Ovary (tissue), 1 donor: ENCODE measurements at regions not wholly inside any gene's neighbourhood (a gene's known extent, or its start where the extent isn't known, plus 50 kb on each side); places are given as distances from the start of the nearest gene placed in this dataset.
"Not testable (repeated sequence)": the region's sequence is repeated elsewhere in the genome, so short reads cannot be mapped to it uniquely, and the experiment has no call there.

ENCODE experiments used
- EP300 ChIP-seq: sonication (generic); formaldehyde crosslinking; IDR thresholded peaks from one replicate; pipeline ENCODE4 v1.6.1; 2017; ENCODE audit warnings: antibody characterized with exemption
- POLR2A ChIP-seq: fragments of 450-650 bp; IDR thresholded peaks from one replicate; pipeline ENCODE4 v1.6.1; 2017; ENCODE audit warnings: antibody characterized with exemption, mild to moderate bottlenecking, moderate library complexity

DNA sequence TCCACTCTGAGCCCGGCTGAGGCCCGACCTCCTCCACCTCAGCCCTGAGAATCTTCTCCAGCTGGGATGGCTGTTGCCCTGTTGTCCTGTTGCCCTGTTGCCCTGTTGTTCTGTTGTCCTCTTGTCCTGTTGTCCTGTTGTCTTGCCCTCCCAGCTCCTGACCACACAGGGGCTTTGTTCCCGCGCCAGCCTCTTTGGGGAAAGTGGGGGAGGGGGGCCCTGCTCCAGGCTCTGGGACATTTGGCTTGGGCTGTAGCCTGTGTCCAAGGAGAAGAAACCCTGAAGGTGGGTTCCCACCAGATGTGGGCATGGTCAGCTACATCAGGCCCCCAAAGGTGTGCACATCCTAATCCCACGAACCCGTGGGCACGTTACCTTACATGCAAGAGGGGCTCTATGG is 113.5 kb upstream of the FAM20C start:
- not testable (repeated sequence) for TF ChIP-seq EP300, POLR2A
